ENCODE measurements at regions not wholly inside any gene's neighbourhood (a gene's known extent, or its start where the extent isn't known, plus 50 kb on each side); places are given as distances from the start of the nearest gene placed in this dataset.

DNA sequence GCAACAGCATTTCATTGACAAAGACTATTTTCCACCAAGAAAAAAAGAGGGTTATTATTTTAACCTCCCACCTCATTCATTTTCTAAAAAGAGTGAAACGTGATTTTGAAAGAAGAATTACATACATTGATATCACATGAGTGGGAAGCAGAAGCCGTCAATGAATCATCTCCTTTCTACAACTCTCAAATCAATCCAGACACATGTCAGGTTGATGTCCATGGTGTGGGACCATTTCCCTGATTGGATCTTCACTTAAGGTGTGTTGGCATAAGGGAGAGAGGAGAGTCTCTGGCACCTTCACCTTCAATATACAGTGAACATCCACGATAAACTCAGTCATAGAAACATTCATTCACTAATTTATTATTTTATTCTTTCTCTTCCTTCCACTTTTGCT is 1095.1 kb downstream of the BCL11B start:
- 84% methylated on average over 3 of the region's 3 CpGs for WGBS
- H3K4me1 ChIP-seq (ENCODE audit: control insufficient read depth in 2 of 2, insufficient read depth in 2 of 2, low read length in 2 of 2): peaks cover 71 to 89% of the 10 kb centered on the region in 2 donors
- H3K4me3 ChIP-seq (ENCODE audit: low read length in 2 of 2): no peak overlapping the region
- no peaks in the 10 kb centered on the region for H3K27me3 ChIP-seq (ENCODE audit: control insufficient read depth in 2 of 2, insufficient read depth in 1 of 2, low read length in 1 of 2)
- peak overlapping the region; percentile 56 to 94 for H3K27ac ChIP-seq (ENCODE audit: low read depth in 1 of 2, low read length in 1 of 2)
- no peaks in the 10 kb centered on the region for H3K36me3 ChIP-seq (ENCODE audit: control insufficient read depth in 2 of 2, insufficient read depth in 2 of 2, low read length in 1 of 2)
- no peak for DNase-seq (ENCODE audit: low read depth in 6 of 9, low spot score in 9 of 9)
- H3K9me3 ChIP-seq (ENCODE audit: control insufficient read depth in 2 of 2, insufficient read depth in 1 of 2, low read length in 1 of 2): no peaks in the 10 kb centered on the region

DNA sequence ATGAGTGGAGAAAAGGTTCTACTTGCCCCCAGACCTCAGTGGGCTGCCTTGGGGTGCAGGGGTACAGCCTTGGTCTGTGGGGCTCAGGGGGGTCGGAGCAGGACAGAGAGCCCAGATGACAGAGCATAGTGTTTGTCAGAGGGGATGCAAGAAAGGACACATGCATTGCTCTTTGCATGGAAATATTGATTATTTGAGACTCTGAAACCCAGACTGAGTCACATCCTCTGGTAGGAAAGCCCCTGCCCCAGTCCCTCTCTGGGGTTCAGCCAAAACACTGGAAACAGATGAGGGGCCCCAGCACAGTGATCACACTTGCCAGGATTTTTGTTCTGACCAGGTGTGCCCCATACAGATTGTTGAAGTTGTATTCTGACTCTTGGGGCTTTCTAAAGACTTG is 1094.4 kb downstream of the BCL11B start:
- Histone ChIP-seq H3K27me3 (ENCODE audit: control insufficient read depth in 2 of 2, insufficient read depth in 1 of 2, low read length in 1 of 2) (no peaks in the 10 kb centered on the region), H3K27ac (ENCODE audit: low read depth in 1 of 2, low read length in 1 of 2) (peak overlapping the region; percentile 58 to 94), H3K9me3 (ENCODE audit: control insufficient read depth in 2 of 2, insufficient read depth in 1 of 2, low read length in 1 of 2) (no peaks in the 10 kb centered on the region), H3K4me3 (ENCODE audit: low read length in 2 of 2) (no peak overlapping the region), H3K36me3 (ENCODE audit: control insufficient read depth in 2 of 2, insufficient read depth in 2 of 2, low read length in 1 of 2) (no peaks in the 10 kb centered on the region), H3K4me1 (ENCODE audit: control insufficient read depth in 2 of 2, insufficient read depth in 2 of 2, low read length in 2 of 2) (peaks cover 67 to 88% of the 10 kb centered on the region in 2 donors)
- DNase-seq (ENCODE audit: low read depth in 6 of 9, low spot score in 9 of 9): peak in 1 of 9 donors; percentile 44
- 95% methylated on average over 1 of the region's 1 CpG for WGBS

DNA sequence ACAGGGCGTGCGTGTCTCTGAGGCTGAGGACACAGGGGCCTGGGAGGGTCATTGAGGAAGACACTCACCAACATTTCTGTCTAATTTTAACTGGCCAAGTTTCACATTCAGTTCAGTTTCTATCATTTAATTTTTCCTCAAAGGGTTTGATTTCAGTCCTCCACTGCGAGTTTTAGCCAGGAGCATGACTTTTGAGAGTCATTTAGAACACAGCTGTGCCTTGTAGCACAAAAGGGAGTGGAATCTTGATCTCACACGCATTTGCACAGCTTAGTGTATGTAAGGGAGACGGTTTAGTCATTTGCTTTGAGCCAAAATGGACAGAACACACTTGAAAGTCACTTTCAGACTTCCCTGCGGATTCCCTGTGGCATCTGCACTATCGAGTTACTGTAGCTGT is 1090.8 kb downstream of the BCL11B start:
- H3K36me3 ChIP-seq (ENCODE audit: control insufficient read depth in 2 of 2, insufficient read depth in 2 of 2, low read length in 1 of 2): no peaks in the 10 kb centered on the region
- DNase-seq (ENCODE audit: low read depth in 6 of 9, low spot score in 9 of 9): peak in 1 of 9 donors; percentile 73
- 63% methylated on average over 7 of the region's 7 CpGs for WGBS
- no peak overlapping the region for H3K4me3 ChIP-seq (ENCODE audit: low read length in 2 of 2)
- no peaks in the 10 kb centered on the region for H3K9me3 ChIP-seq (ENCODE audit: control insufficient read depth in 2 of 2, insufficient read depth in 1 of 2, low read length in 1 of 2)
- peak overlapping the region; percentile 86 to 99 for H3K27ac ChIP-seq (ENCODE audit: low read depth in 1 of 2, low read length in 1 of 2)
- H3K4me1 ChIP-seq (ENCODE audit: control insufficient read depth in 2 of 2, insufficient read depth in 2 of 2, low read length in 2 of 2): peaks cover 72 to 91% of the 10 kb centered on the region in 2 donors
- H3K27me3 ChIP-seq (ENCODE audit: control insufficient read depth in 2 of 2, insufficient read depth in 1 of 2, low read length in 1 of 2): no peaks in the 10 kb centered on the region

DNA sequence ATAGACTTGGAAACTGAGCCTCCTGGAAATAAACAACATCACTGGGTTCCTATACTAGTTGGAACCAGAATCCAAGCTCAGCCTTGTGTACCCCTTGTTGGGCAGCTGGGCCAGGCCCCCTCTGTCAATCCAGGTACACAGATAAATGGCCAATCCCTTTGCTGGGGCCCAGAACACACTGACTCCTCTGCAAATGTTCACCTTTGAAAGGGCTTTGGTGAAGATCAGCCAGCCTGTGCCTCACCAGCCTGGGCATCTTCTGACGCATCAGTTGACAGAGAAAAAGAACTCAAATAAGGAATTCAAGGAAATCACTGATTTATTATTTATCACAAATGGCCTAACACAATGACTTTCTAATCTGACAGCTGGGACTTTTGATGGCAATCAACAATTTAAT is 1090.2 kb downstream of the BCL11B start:
- DNase-seq (ENCODE audit: low read depth in 6 of 9, low spot score in 9 of 9): no peak
- Histone ChIP-seq H3K27ac (ENCODE audit: low read depth in 1 of 2, low read length in 1 of 2) (peak overlapping the region; percentile 86 to 99), H3K4me3 (ENCODE audit: low read length in 2 of 2) (no peak overlapping the region), H3K27me3 (ENCODE audit: control insufficient read depth in 2 of 2, insufficient read depth in 1 of 2, low read length in 1 of 2) (no peaks in the 10 kb centered on the region), H3K4me1 (ENCODE audit: control insufficient read depth in 2 of 2, insufficient read depth in 2 of 2, low read length in 2 of 2) (peaks cover 69 to 91% of the 10 kb centered on the region in 2 donors), H3K9me3 (ENCODE audit: control insufficient read depth in 2 of 2, insufficient read depth in 1 of 2, low read length in 1 of 2) (no peaks in the 10 kb centered on the region), H3K36me3 (ENCODE audit: control insufficient read depth in 2 of 2, insufficient read depth in 2 of 2, low read length in 1 of 2) (no peaks in the 10 kb centered on the region)
- 82% methylated on average over 1 of the region's 1 CpG for WGBS

DNA sequence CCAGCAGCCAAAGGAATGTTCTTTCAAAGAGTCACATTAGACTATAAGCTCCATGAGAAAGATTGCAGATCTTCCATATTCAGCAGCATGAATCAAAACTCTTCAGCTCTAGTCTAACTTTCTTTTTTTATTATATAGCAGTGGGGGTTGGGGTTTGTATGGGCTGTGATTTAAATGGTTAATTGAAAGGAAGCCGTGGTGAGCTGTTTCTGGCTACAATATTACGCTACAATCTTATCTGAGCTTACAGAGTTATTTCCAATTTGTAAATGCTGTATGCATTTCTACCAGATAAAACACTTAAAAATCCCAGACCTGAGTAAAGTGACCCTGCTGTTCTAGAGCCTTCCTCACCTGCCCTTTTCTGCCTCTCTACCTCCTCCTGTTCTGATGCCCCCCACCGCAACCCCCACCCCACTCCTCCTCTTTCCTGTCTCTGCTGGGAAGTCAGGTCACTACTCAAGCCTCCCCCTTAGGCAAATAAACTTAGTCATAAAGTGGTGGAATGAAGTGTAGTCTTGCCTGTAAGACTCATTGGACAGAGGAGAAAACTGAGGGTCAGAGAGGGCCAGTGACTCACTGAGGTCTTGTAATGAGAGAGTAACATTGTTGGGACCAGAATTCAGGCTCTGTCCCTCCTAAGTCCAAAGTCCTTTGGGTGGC is 1089.5 kb downstream of the BCL11B start:
- no peaks in the 10 kb centered on the region for H3K36me3 ChIP-seq (ENCODE audit: control insufficient read depth in 2 of 2, insufficient read depth in 2 of 2, low read length in 1 of 2)
- peak overlapping the region; percentile 67 to 99 for H3K27ac ChIP-seq (ENCODE audit: low read depth in 1 of 2, low read length in 1 of 2)
- 26% methylated on average over 3 of the region's 3 CpGs for whole genome bisulfite sequencing
- H3K9me3 ChIP-seq (ENCODE audit: control insufficient read depth in 2 of 2, insufficient read depth in 1 of 2, low read length in 1 of 2): no peaks in the 10 kb centered on the region
- H3K27me3 ChIP-seq (ENCODE audit: control insufficient read depth in 2 of 2, insufficient read depth in 1 of 2, low read length in 1 of 2): no peaks in the 10 kb centered on the region
- peaks cover 67 to 91% of the 10 kb centered on the region in 2 donors for H3K4me1 ChIP-seq (ENCODE audit: control insufficient read depth in 2 of 2, insufficient read depth in 2 of 2, low read length in 2 of 2)
- no peak overlapping the region for H3K4me3 ChIP-seq (ENCODE audit: low read length in 2 of 2)
- peak in 1 of 9 donors; percentile 52 for DNase-seq (ENCODE audit: low read depth in 6 of 9, low spot score in 9 of 9)

DNA sequence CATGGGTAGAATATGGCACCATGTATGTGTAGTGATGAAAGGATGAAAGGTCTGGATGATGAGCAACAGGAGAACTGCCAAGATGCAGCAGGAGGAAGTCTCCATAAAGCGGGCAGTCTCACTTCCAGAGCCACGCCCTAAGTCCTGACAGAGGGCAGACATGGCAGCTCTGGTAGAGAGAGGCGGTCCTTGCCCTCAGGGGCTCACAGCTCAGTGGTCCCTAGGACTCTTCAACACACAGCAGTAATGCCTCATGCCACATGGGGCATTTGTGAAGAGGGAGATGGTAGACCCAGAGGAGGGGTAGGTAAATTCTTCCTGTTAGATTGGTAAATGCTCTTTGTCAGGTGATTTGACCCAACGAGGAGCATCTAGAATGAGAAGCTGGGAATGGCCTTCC is 1088.4 kb downstream of the BCL11B start:
- Histone ChIP-seq H3K27me3 (ENCODE audit: control insufficient read depth in 2 of 2, insufficient read depth in 1 of 2, low read length in 1 of 2) (no peaks in the 10 kb centered on the region), H3K9me3 (ENCODE audit: control insufficient read depth in 2 of 2, insufficient read depth in 1 of 2, low read length in 1 of 2) (no peaks in the 10 kb centered on the region), H3K36me3 (ENCODE audit: control insufficient read depth in 2 of 2, insufficient read depth in 2 of 2, low read length in 1 of 2) (no peaks in the 10 kb centered on the region), H3K27ac (ENCODE audit: low read depth in 1 of 2, low read length in 1 of 2) (peak overlapping the region; percentile 44 to 99), H3K4me3 (ENCODE audit: low read length in 2 of 2) (no peak overlapping the region), H3K4me1 (ENCODE audit: control insufficient read depth in 2 of 2, insufficient read depth in 2 of 2, low read length in 2 of 2) (peaks cover 71 to 92% of the 10 kb centered on the region in 2 donors)
- no peak for DNase-seq (ENCODE audit: low read depth in 6 of 9, low spot score in 9 of 9)
- 93% methylated on average over 4 of the region's 4 CpGs for WGBS

DNA sequence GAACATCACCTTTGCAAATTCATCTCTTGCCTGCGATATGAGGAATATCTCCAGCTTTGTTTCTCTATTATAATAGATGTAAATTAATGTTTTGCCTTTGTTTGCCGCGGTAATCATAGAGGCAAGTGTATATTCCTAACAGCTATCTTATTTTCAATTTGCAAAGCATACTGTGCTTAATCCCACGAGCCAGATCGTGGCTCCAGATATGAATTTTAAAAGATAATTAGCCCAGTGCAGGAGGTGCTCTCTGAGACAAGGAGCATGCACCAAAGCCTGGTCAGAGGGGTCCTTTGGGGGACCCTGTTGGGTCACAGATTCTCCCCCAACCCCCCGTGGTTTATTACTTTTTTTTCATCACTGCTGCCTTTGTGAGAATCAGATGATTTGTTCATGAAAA is 1087.5 kb downstream of the BCL11B start:
- H3K4me1 ChIP-seq (ENCODE audit: control insufficient read depth in 2 of 2, insufficient read depth in 2 of 2, low read length in 2 of 2): peaks cover 72 to 94% of the 10 kb centered on the region in 2 donors
- no peaks in the 10 kb centered on the region for H3K27me3 ChIP-seq (ENCODE audit: control insufficient read depth in 2 of 2, insufficient read depth in 1 of 2, low read length in 1 of 2)
- H3K36me3 ChIP-seq (ENCODE audit: control insufficient read depth in 2 of 2, insufficient read depth in 2 of 2, low read length in 1 of 2): no peaks in the 10 kb centered on the region
- 69% methylated on average over 6 of the region's 6 CpGs for WGBS
- H3K4me3 ChIP-seq (ENCODE audit: low read length in 2 of 2): no peak overlapping the region
- no peaks in the 10 kb centered on the region for H3K9me3 ChIP-seq (ENCODE audit: control insufficient read depth in 2 of 2, insufficient read depth in 1 of 2, low read length in 1 of 2)
- peak overlapping the region; percentile 80 to 99 for H3K27ac ChIP-seq (ENCODE audit: low read depth in 1 of 2, low read length in 1 of 2)
- no peak for DNase-seq (ENCODE audit: low read depth in 6 of 9, low spot score in 9 of 9)

DNA sequence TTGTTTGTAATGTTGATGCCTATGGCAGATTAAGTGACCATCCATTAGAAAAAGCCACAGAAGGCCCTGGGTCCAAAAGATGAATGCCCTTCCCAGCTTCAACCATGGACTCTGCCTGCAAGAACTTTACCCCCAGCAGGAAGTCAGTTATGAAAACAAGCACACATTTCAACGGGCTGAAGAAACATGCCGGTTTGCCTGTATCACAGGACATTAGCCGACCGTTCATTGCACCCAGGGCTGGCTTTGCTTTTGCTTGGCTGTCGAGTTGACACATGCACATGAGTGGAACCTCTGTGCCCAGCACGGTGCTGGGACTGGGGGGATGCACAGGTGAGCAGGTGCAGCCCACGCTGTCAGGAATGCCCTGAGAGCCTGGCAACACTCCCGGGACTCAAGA is 1087.0 kb downstream of the BCL11B start:
- Histone ChIP-seq H3K4me1 (ENCODE audit: control insufficient read depth in 2 of 2, insufficient read depth in 2 of 2, low read length in 2 of 2) (peaks cover 70 to 95% of the 10 kb centered on the region in 2 donors), H3K27me3 (ENCODE audit: control insufficient read depth in 2 of 2, insufficient read depth in 1 of 2, low read length in 1 of 2) (no peaks in the 10 kb centered on the region), H3K27ac (ENCODE audit: low read depth in 1 of 2, low read length in 1 of 2) (peak overlapping the region; percentile 91 to 99), H3K4me3 (ENCODE audit: low read length in 2 of 2) (no peak overlapping the region), H3K9me3 (ENCODE audit: control insufficient read depth in 2 of 2, insufficient read depth in 1 of 2, low read length in 1 of 2) (no peaks in the 10 kb centered on the region), H3K36me3 (ENCODE audit: control insufficient read depth in 2 of 2, insufficient read depth in 2 of 2, low read length in 1 of 2) (no peaks in the 10 kb centered on the region)
- DNase-seq (ENCODE audit: low read depth in 6 of 9, low spot score in 9 of 9): no peak
- WGBS: 61% methylated on average over 8 of the region's 8 CpGs

DNA sequence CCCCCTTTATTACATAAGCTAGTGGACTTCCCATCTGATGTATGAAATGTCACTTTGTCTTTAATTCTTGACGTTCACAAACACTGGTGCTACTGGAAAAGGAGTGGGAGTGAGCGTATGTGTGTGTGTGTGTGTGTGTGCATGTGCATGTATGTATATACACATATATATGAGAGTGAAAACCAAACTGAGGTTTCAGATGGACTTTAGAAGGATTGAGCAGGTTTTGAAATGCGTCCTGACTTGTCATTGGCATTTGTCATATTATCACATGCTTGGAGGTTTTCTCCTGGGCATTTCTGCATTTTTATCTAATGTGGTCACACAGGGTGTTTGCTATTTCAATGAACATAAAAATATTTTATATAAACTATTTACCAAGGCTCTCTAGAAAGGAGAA is 1085.9 kb downstream of the BCL11B start:
- Histone ChIP-seq H3K4me1 (ENCODE audit: control insufficient read depth in 2 of 2, insufficient read depth in 2 of 2, low read length in 2 of 2) (peaks cover 74 to 97% of the 10 kb centered on the region in 2 donors), H3K36me3 (ENCODE audit: control insufficient read depth in 2 of 2, insufficient read depth in 2 of 2, low read length in 1 of 2) (no peaks in the 10 kb centered on the region), H3K9me3 (ENCODE audit: control insufficient read depth in 2 of 2, insufficient read depth in 1 of 2, low read length in 1 of 2) (no peaks in the 10 kb centered on the region), H3K27me3 (ENCODE audit: control insufficient read depth in 2 of 2, insufficient read depth in 1 of 2, low read length in 1 of 2) (no peaks in the 10 kb centered on the region), H3K4me3 (ENCODE audit: low read length in 2 of 2) (no peak overlapping the region), H3K27ac (ENCODE audit: low read depth in 1 of 2, low read length in 1 of 2) (peak overlapping the region; percentile 74 to 99)
- DNase-seq (ENCODE audit: low read depth in 6 of 9, low spot score in 9 of 9): no peak
- WGBS: 68% methylated on average over 3 of the region's 3 CpGs
